ENCODE measurements at regions not wholly inside any gene's neighbourhood (a gene's known extent, or its start where the extent isn't known, plus 50 kb on each side); places are given as distances from the start of the nearest gene placed in this dataset.

GRCh38 chrX:20517565-20517964 is 250.9 kb upstream of the RPS6KA3 start:
- intact Hi-C loops (cut with micrococcal nuclease; ENCODE audit: unreplicated experiment) = no loop called here
- TF ChIP-seq, protein P1, sequence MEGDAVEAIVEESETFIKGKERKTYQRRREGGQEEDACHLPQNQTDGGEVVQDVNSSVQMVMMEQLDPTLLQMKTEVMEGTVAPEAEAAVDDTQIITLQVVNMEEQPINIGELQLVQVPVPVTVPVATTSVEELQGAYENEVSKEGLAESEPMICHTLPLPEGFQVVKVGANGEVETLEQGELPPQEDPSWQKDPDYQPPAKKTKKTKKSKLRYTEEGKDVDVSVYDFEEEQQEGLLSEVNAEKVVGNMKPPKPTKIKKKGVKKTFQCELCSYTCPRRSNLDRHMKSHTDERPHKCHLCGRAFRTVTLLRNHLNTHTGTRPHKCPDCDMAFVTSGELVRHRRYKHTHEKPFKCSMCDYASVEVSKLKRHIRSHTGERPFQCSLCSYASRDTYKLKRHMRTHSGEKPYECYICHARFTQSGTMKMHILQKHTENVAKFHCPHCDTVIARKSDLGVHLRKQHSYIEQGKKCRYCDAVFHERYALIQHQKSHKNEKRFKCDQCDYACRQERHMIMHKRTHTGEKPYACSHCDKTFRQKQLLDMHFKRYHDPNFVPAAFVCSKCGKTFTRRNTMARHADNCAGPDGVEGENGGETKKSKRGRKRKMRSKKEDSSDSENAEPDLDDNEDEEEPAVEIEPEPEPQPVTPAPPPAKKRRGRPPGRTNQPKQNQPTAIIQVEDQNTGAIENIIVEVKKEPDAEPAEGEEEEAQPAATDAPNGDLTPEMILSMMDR (IDR thresholded peaks at IDR 0.05; ENCODE audit: insufficient read depth in 1 of 2, low read depth in 1 of 2, low read length in 1 of 2, severe bottlenecking in 1 of 2, unreplicated experiment in 1 of 2) = no peak
- Mint-ChIP-seq H3K4me3 (ENCODE audit: unreplicated experiment) (no peak overlapping the region), H3K27me3 (ENCODE audit: insufficient read depth, unreplicated experiment) (no peaks in the 10 kb centered on the region), H3K36me3 (ENCODE audit: insufficient read depth, unreplicated experiment) (no peaks in the 10 kb centered on the region), H3K4me1 (ENCODE audit: low read depth, unreplicated experiment) (peaks cover 10% of the 10 kb centered on the region), H3K27ac (ENCODE audit: unreplicated experiment) (no peak overlapping the region), H3K9me3 (ENCODE audit: unreplicated experiment) (peaks cover 9% of the 10 kb centered on the region)
- ChIA-PET POLR2A (no interaction called here), CTCF (no interaction called here)
- Histone ChIP-seq H3K9me3 (no peaks in the 10 kb centered on the region), H3K27me3 (replicated peaks; ENCODE audit: control insufficient read depth, insufficient read depth, low read length) (no peaks in the 10 kb centered on the region), H3K4me1 (peaks cover 4% of the 10 kb centered on the region; the same call in 1 of the 2 replicates), H3K36me3 (ENCODE audit: control insufficient read depth, insufficient read depth, low read length) (no peaks in the 10 kb centered on the region), H3K4me3 (ENCODE audit: low read depth, low read length) (no peak overlapping the region)
- no TSS peak for BruUV-seq (replicated peaks)
- no peak for DNase-seq

- CTCF ChIA-PET = no interaction called here
- no peaks in the 10 kb centered on the region for H3K9me3 ChIP-seq
- Mint-ChIP-seq H3K27ac (ENCODE audit: unreplicated experiment) (no peak overlapping the region), H3K4me3 (ENCODE audit: unreplicated experiment) (no peak overlapping the region), H3K36me3 (ENCODE audit: insufficient read depth, unreplicated experiment) (no peaks in the 10 kb centered on the region), H3K9me3 (ENCODE audit: unreplicated experiment) (peaks cover 9% of the 10 kb centered on the region), H3K27me3 (ENCODE audit: insufficient read depth, unreplicated experiment) (no peaks in the 10 kb centered on the region), H3K4me1 (ENCODE audit: low read depth, unreplicated experiment) (peaks cover 10% of the 10 kb centered on the region)
- no peak for DNase-seq
- intact Hi-C loops (cut with micrococcal nuclease; ENCODE audit: unreplicated experiment) = no loop called here
- H3K36me3 ChIP-seq (ENCODE audit: control insufficient read depth, insufficient read depth, low read length) = no peaks in the 10 kb centered on the region
- H3K27me3 ChIP-seq (replicated peaks; ENCODE audit: control insufficient read depth, insufficient read depth, low read length) = no peaks in the 10 kb centered on the region
- TF ChIP-seq, protein P1 (IDR thresholded peaks at IDR 0.05; ENCODE audit: insufficient read depth in 1 of 2, low read depth in 1 of 2, low read length in 1 of 2, severe bottlenecking in 1 of 2, unreplicated experiment in 1 of 2) = no peak
- H3K4me3 ChIP-seq (ENCODE audit: low read depth, low read length) = no peak overlapping the region
- BruUV-seq (replicated peaks) = no TSS peak
- peaks cover 4% of the 10 kb centered on the region; the same call in 1 of the 2 replicates for H3K4me1 ChIP-seq
- POLR2A ChIA-PET = no interaction called here
Measured at GRCh38 chrX:20515841-20516461, 249.2 kb upstream of the RPS6KA3 start.

DNA sequence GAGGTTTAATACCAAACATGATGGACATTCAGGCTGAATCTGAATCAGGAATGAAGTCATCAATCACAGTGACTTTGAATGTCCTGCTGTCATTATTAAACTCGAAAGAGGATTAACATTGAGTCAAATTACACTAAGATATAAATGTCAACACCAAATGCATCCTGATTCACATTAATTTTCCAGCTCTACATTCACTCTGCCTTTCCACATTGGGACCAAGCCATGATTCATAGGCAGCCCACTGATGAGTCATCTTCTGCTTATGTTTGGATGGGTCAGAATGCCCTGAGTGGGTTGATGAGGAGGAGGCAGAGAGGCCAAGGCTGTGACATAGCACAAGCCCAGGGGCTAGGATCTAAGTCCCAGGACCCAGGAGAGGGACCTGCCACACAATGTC is 247.6 kb upstream of the RPS6KA3 start:
- DNase-seq = no peak
- Mint-ChIP-seq H3K4me1 (ENCODE audit: low read depth, unreplicated experiment) (peaks cover 5% of the 10 kb centered on the region), H3K27me3 (ENCODE audit: insufficient read depth, unreplicated experiment) (no peaks in the 10 kb centered on the region), H3K36me3 (ENCODE audit: insufficient read depth, unreplicated experiment) (no peaks in the 10 kb centered on the region), H3K9me3 (ENCODE audit: unreplicated experiment) (peaks cover 9% of the 10 kb centered on the region), H3K4me3 (ENCODE audit: unreplicated experiment) (no peak overlapping the region), H3K27ac (ENCODE audit: unreplicated experiment) (no peak overlapping the region)
- intact Hi-C loops (cut with micrococcal nuclease; ENCODE audit: unreplicated experiment) = no loop called here
- CTCF ChIA-PET = no interaction called here
- no peaks in the 10 kb centered on the region for H3K36me3 ChIP-seq (ENCODE audit: control insufficient read depth, insufficient read depth, low read length)
- POLR2A ChIA-PET = no interaction called here
- H3K4me1 ChIP-seq = peaks cover 4% of the 10 kb centered on the region; the same call in 1 of the 2 replicates
- H3K27me3 ChIP-seq (replicated peaks; ENCODE audit: control insufficient read depth, insufficient read depth, low read length) = no peaks in the 10 kb centered on the region
- H3K9me3 ChIP-seq = no peaks in the 10 kb centered on the region
- TF ChIP-seq, protein P1 (IDR thresholded peaks at IDR 0.05; ENCODE audit: insufficient read depth in 1 of 2, low read depth in 1 of 2, low read length in 1 of 2, severe bottlenecking in 1 of 2, unreplicated experiment in 1 of 2) = no peak
- no peak overlapping the region for H3K4me3 ChIP-seq (ENCODE audit: low read depth, low read length)
- no TSS peak for BruUV-seq (replicated peaks)
